Bronchial epithelial cell (primary cell): ENCODE measurements at regions not wholly inside any gene's neighbourhood (a gene's known extent, or its start where the extent isn't known, plus 50 kb on each side); places are given as distances from the start of the nearest gene placed in this dataset.

Experiments used
- DNase-seq: peaks from one replicate; pipeline ENCODE4 v3.0.0-alpha.2; 2010; ENCODE audit warnings: low read depth
- FAIRE-seq: peaks from 2 replicates; lab custom pipeline; 2011; peaks lifted over from hg19 to GRCh38; lab: Jason Lieb, UNC
- H3K27me3 ChIP-seq: 2 replicates; pipeline ENCODE4 v1.5.1; 2011; ENCODE audit warnings: low read length; ENCODE audit not compliant: control insufficient read depth, insufficient read depth
- H3K36me3 ChIP-seq: 2 replicates; pipeline ENCODE4 v1.5.1; 2011; ENCODE audit warnings: low read length; ENCODE audit not compliant: control insufficient read depth, insufficient read depth
- H3K4me3 ChIP-seq: 2 replicates; pipeline ENCODE4 v1.5.1; 2011; ENCODE audit warnings: mild to moderate bottlenecking, low read depth, low read length, control low read depth
- TF ChIP-seq, protein P1 (sequence below): IDR thresholded peaks from 2 replicates; pipeline ENCODE4 v1.5.1; 2011; ENCODE audit warnings: mild to moderate bottlenecking, moderate library complexity, low read length, control low read depth, inconsistent platforms; ENCODE audit not compliant: insufficient read depth, severe bottlenecking

DNA sequence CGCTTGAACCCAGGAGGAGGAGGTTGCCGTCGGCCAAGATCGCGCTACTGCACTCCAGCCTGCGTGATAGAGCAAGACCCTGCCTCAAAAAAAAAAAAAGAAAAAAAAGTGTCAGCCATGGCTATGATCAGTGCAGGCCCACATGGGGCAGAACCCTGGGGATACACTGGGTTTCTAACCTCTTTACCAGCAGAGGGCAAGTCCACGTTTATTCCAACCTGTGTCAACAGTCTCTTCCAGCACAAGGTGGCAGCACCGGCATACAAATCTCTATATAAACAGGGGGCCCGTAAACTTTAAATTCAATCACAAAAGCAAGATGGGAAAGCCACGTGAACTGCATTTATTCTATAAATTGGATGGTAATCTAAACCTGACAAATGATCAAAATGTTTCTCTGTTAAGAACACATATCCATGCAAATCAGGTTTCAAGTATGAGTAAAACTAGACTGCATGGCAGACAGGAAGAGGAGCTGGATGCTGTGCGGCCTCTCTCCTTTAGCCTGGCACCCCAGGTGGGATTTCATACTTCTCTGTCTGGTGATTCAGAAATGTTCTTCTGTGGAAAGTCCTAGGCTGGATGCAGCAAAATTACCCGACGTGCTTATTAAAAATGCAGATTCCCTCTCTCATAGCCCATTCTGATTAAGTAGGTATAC lies 60.0 kb upstream of the STEAP1B start:
- DNase-seq, result peak; percentile 64
- Histone ChIP-seq H3K27me3 (peaks cover 2% of the 10 kb centered on the region), H3K36me3 (no peaks in the 10 kb centered on the region), H3K4me3 (no peak overlapping the region)
- FAIRE-seq, result no peak
- TF ChIP-seq, protein P1, sequence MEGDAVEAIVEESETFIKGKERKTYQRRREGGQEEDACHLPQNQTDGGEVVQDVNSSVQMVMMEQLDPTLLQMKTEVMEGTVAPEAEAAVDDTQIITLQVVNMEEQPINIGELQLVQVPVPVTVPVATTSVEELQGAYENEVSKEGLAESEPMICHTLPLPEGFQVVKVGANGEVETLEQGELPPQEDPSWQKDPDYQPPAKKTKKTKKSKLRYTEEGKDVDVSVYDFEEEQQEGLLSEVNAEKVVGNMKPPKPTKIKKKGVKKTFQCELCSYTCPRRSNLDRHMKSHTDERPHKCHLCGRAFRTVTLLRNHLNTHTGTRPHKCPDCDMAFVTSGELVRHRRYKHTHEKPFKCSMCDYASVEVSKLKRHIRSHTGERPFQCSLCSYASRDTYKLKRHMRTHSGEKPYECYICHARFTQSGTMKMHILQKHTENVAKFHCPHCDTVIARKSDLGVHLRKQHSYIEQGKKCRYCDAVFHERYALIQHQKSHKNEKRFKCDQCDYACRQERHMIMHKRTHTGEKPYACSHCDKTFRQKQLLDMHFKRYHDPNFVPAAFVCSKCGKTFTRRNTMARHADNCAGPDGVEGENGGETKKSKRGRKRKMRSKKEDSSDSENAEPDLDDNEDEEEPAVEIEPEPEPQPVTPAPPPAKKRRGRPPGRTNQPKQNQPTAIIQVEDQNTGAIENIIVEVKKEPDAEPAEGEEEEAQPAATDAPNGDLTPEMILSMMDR, result peak; percentile 88

- H3K4me3 ChIP-seq, result no peak overlapping the region
- FAIRE-seq, result no peak
- DNase-seq, result no peak
- TF ChIP-seq, protein P1, result no peak
- peaks cover 7% of the 10 kb centered on the region for H3K27me3 ChIP-seq
- no peaks in the 10 kb centered on the region for H3K36me3 ChIP-seq
Observed at GRCh38 chr7:22557167-22557566, 57.2 kb upstream of the STEAP1B start.

- no peaks in the 10 kb centered on the region for H3K36me3 ChIP-seq
- TF ChIP-seq, protein P1, result no peak
- DNase-seq (no peak), FAIRE-seq (peak; percentile 36)
- H3K4me3 ChIP-seq, result no peak overlapping the region
- H3K27me3 ChIP-seq, result peaks cover 9% of the 10 kb centered on the region
Observed at GRCh38 chr7:22555476-22555875, 55.5 kb upstream of the STEAP1B start.

DNA sequence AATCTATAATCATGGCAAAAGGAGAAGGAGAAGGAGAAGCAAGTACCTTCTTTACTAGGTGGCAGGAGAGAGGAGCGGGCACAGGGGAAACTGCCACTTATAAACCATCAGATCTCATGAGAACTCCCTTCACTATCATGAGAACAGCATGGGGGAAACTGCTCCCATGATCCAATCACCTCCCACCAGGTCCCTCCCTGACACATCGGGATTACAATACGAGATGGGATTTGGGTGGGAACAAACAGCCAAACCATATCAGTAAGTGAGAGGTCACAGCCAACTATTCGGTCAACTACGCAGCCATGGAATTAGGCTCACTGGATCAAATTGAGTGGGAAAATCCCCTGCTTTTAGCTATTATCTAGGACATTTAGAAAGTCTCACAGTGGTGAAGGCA lies 54.2 kb upstream of the STEAP1B start:
- Histone ChIP-seq H3K4me3 (no peak overlapping the region), H3K36me3 (no peaks in the 10 kb centered on the region), H3K27me3 (peaks cover 16% of the 10 kb centered on the region)
- FAIRE-seq (no peak), DNase-seq (no peak)
- TF ChIP-seq, protein P1, result no peak

- FAIRE-seq, result no peak
- H3K36me3 ChIP-seq, result no peaks in the 10 kb centered on the region
- peaks cover 16% of the 10 kb centered on the region for H3K27me3 ChIP-seq
Observed at GRCh38 chr7:22551768-22552513, 52.0 kb upstream of the STEAP1B start.

More at GRCh38 chr7:22551768-22552513, 52.0 kb upstream of the STEAP1B start:
- H3K4me3 ChIP-seq, result no peak overlapping the region
- TF ChIP-seq, protein P1, result no peak
- no peak for DNase-seq
